HG02678 (cell line): ENCODE measurements at regions not wholly inside any gene's neighbourhood (a gene's known extent, or its start where the extent isn't known, plus 50 kb on each side); places are given as distances from the start of the nearest gene placed in this dataset.

ENCODE experiments used
- ATAC-seq: cut with Tn5 transposase; IDR thresholded peaks from one replicate; pipeline ENCODE4 v1.9.1; 2021; ENCODE audit warnings: mild to moderate bottlenecking, moderate library complexity; ENCODE audit not compliant: unreplicated experiment

DNA sequence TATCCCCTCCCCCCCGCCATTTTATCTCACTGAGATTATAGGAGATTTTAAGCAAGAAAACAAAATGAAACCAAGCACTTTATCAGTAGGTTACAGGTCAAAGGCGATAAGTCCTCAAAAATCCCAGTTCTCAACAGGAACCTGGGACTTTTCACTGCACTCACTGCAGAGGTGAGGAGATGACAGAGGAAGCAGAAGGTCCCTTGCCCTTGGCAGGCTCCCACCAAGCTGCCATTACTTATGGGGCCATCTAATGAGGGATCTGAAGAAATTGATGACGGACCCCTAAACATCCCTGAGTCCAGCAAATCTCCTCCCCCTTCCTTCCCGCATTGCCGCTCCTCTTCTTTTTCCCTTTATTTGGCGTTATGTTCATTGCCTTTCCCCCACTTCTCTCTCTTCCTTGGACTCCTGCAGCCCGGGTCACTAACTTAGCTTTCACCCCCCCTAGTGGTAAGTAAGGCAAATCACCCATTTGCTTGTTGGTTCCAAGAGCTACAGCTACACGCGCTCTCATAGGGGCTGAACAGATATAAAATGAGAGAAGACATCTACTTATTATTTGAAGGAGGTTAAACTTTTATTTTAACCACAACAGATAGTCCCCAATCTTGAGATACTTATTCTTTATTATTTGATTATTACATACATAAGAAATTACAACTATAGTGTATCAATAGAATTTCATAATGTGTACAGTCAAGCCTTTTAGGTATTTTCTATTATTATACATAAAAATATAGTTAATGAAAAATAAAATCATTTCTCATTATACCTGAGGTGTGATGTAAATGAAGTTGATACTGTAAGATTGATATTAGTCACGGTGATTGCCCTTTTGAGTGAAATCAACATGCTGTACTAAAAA, 52.0 kb upstream of the ARGLU1 start:
- ATAC-seq: peak; percentile 97
